Vagina (tissue), 2 donors: ENCODE measurements at regions not wholly inside any gene's neighbourhood (a gene's known extent, or its start where the extent isn't known, plus 50 kb on each side); places are given as distances from the start of the nearest gene placed in this dataset.

ENCODE experiments used
- DNase-seq, 2 donors: peaks; one replicate each; pipeline ENCODE4 v3.0.0-alpha.2; 2017; ENCODE audit errors: extremely low spot score in 2 of 2
- H3K27ac ChIP-seq: fragments of 200-600 bp; sonication (generic); one replicate; pipeline ENCODE4 v1.5.1; 2019
- H3K27me3 ChIP-seq: fragments of 200-600 bp; sonication (generic); one replicate; pipeline ENCODE4 v1.5.1; 2019
- H3K36me3 ChIP-seq, 2 donors: fragments of 200-600 bp; sonication (generic); one replicate each; pipeline ENCODE4 v1.5.1; 2017 to 2019
- H3K4me1 ChIP-seq: fragments of 200-600 bp; sonication (generic); one replicate; pipeline ENCODE4 v1.5.1; 2019
- H3K4me3 ChIP-seq, 2 donors: fragments of 200-600 bp; sonication (generic); 1 replicate in 1 of 2; 2 replicates in 1 of 2; pipeline ENCODE4 v1.5.1; 2016 to 2019
- H3K9me3 ChIP-seq: fragments of 200-600 bp; sonication (generic); one replicate; pipeline ENCODE4 v1.5.1; 2019
- CTCF ChIP-seq, 3 experiments: fragments of 450-650 bp in 2 of 3; fragments of 200-600 bp in 1 of 3; sonication (generic) in 1 of 3; IDR thresholded peaks; one replicate each; pipeline ENCODE4 v1.5.1; 2017 to 2019; ENCODE audit warnings: antibody characterized with exemption in 3 of 3, mild to moderate bottlenecking in 2 of 3, moderate library complexity in 2 of 3
- POLR2A ChIP-seq, 2 donors: fragments of 450-650 bp; IDR thresholded peaks; one replicate each; pipeline ENCODE4 v1.6.1; 2017; ENCODE audit warnings: antibody characterized with exemption in 2 of 2, mild to moderate bottlenecking in 2 of 2, moderate library complexity in 2 of 2
- POLR2AphosphoS5 ChIP-seq, 2 donors: sonication (generic); formaldehyde crosslinking; IDR thresholded peaks; one replicate each; pipeline ENCODE4 v1.9.0; 2017; ENCODE audit warnings: antibody characterized with exemption in 2 of 2, mild to moderate bottlenecking in 2 of 2, low read depth in 1 of 2; ENCODE audit not compliant: insufficient read depth in 1 of 2
- intact Hi-C: fragments of 100-400 bp; cut with DNase I; formaldehyde crosslinking; loops from one replicate; pipeline ENCODE4 v1.15.1; 2023

GRCh38 chr13:78971355-78972025 is 312.5 kb upstream of the OBI1 start:
- intact Hi-C loops = no loop called here
- DNase-seq = no peak
- H3K9me3 ChIP-seq = no peaks in the 10 kb centered on the region
- no peaks in the 10 kb centered on the region for H3K27me3 ChIP-seq
- no peaks in the 10 kb centered on the region for H3K36me3 ChIP-seq
- no peak overlapping the region for H3K4me3 ChIP-seq
- no peak overlapping the region for H3K27ac ChIP-seq
- TF ChIP-seq POLR2A (IDR thresholded peaks at IDR 0.05) = no peak
- no peak for TF ChIP-seq POLR2AphosphoS5 (IDR thresholded peaks at IDR 0.05; ENCODE audit: insufficient read depth in 1 of 2, low read depth in 1 of 2)
- TF ChIP-seq CTCF (IDR thresholded peaks at IDR 0.05) = no peak
- no peaks in the 10 kb centered on the region for H3K4me1 ChIP-seq

GRCh38 chr13:78960881-78961280 is 301.9 kb upstream of the OBI1 start:
- no peak for TF ChIP-seq CTCF (IDR thresholded peaks at IDR 0.05)
- no peak for TF ChIP-seq POLR2AphosphoS5 (IDR thresholded peaks at IDR 0.05; ENCODE audit: insufficient read depth in 1 of 2, low read depth in 1 of 2)
- TF ChIP-seq POLR2A (IDR thresholded peaks at IDR 0.05) = no peak
- intact Hi-C loops = no loop called here
- DNase-seq = no peak
- Histone ChIP-seq H3K9me3 (no peaks in the 10 kb centered on the region), H3K36me3 (no peaks in the 10 kb centered on the region), H3K27ac (no peak overlapping the region), H3K4me3 (no peak overlapping the region), H3K27me3 (no peaks in the 10 kb centered on the region), H3K4me1 (no peaks in the 10 kb centered on the region)

DNA sequence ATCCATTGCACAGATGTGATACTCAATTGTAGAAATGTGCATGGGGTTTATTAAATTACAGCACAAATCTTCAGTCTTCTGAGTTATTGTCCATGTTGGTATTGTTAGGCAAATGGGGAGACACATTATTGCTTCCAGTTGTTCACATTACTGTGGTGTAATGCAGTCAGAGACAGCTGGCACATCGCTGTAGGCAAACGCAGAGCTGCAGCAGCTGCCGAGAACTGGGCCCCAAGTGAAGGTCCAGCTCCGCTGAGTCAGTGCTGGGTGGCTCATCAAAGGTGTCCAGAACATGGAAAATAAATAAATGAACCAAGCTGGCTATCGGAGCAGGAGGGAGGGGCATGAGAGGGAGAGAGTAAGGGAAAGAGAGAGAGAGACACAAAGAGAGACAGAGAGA is 299.1 kb upstream of the OBI1 start:
- H3K9me3 ChIP-seq = no peaks in the 10 kb centered on the region
- H3K36me3 ChIP-seq = no peaks in the 10 kb centered on the region
- H3K4me3 ChIP-seq = no peak overlapping the region
- TF ChIP-seq POLR2A (IDR thresholded peaks at IDR 0.05) = no peak
- TF ChIP-seq CTCF (IDR thresholded peaks at IDR 0.05) = no peak
- no peak for TF ChIP-seq POLR2AphosphoS5 (IDR thresholded peaks at IDR 0.05; ENCODE audit: insufficient read depth in 1 of 2, low read depth in 1 of 2)
- intact Hi-C loops = no loop called here
- no peak for DNase-seq
- no peaks in the 10 kb centered on the region for H3K27me3 ChIP-seq
- no peak overlapping the region for H3K27ac ChIP-seq
- H3K4me1 ChIP-seq = no peaks in the 10 kb centered on the region

- DNase-seq = no peak
- H3K36me3 ChIP-seq = no peaks in the 10 kb centered on the region
- no peak overlapping the region for H3K4me3 ChIP-seq
- intact Hi-C loops = no loop called here
- TF ChIP-seq POLR2AphosphoS5 (IDR thresholded peaks at IDR 0.05; ENCODE audit: insufficient read depth in 1 of 2, low read depth in 1 of 2) = no peak
- no peak for TF ChIP-seq POLR2A (IDR thresholded peaks at IDR 0.05)
- TF ChIP-seq CTCF (IDR thresholded peaks at IDR 0.05) = no peak
- no peak overlapping the region for H3K27ac ChIP-seq
- no peaks in the 10 kb centered on the region for H3K9me3 ChIP-seq
- H3K27me3 ChIP-seq = no peaks in the 10 kb centered on the region
- no peaks in the 10 kb centered on the region for H3K4me1 ChIP-seq
Measured at GRCh38 chr13:78940455-78941130, 281.6 kb upstream of the OBI1 start.

DNA sequence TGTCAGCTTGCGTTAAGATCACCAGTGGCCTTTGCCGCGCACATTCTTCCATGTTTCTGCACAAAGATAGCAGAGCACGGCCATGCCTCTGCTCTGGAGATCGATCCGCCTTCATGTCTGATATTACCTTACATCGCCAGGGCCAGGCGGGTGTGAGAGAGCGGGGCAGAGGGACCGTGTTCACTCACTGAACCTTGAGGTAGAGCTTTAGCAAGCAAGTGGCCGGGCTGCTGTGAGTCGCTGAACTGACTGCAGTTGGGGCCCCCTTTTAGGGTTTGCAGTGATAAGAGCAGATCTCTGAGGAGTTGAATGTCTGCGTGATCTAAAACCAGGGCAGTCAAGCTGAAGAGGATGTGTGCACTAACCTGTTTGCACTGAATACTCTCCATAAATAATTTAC is 275.4 kb upstream of the OBI1 start:
- H3K4me1 ChIP-seq = no peaks in the 10 kb centered on the region
- intact Hi-C loops = no loop called here
- H3K27ac ChIP-seq = no peak overlapping the region
- no peaks in the 10 kb centered on the region for H3K27me3 ChIP-seq
- H3K4me3 ChIP-seq = no peak overlapping the region
- H3K36me3 ChIP-seq = no peaks in the 10 kb centered on the region
- no peaks in the 10 kb centered on the region for H3K9me3 ChIP-seq
- no peak for DNase-seq
- TF ChIP-seq POLR2A (IDR thresholded peaks at IDR 0.05) = no peak
- no peak for TF ChIP-seq CTCF (IDR thresholded peaks at IDR 0.05)
- no peak for TF ChIP-seq POLR2AphosphoS5 (IDR thresholded peaks at IDR 0.05; ENCODE audit: insufficient read depth in 1 of 2, low read depth in 1 of 2)
